Kidney (tissue), 13 donors: ENCODE measurements at regions not wholly inside any gene's neighbourhood (a gene's known extent, or its start where the extent isn't known, plus 50 kb on each side); places are given as distances from the start of the nearest gene placed in this dataset.

Source experiments
- DNase-seq, 5 donors: peaks; one replicate each; pipeline ENCODE4 v3.0.0-alpha.2; 2013 to 2020
- FAIRE-seq: peaks from 2 replicates; lab custom pipeline; 2012; peaks lifted over from hg19 to GRCh38; lab: Jason Lieb, UNC
- H3K27ac ChIP-seq, 2 donors: one replicate each; pipeline ENCODE4 v1.7.0; 2013; ENCODE audit warnings: low read depth in 2 of 2, low read length in 2 of 2, inconsistent platforms in 1 of 2
- H3K27me3 ChIP-seq: one replicate; pipeline ENCODE4 v1.7.1; 2013; ENCODE audit warnings: low read length, inconsistent platforms; ENCODE audit not compliant: control insufficient read depth, insufficient read depth
- H3K36me3 ChIP-seq, 3 donors: one replicate each; pipeline versions ENCODE4 v1.7.0 to v1.7.1; 2013; ENCODE audit warnings: low read length in 3 of 3, control low read depth in 1 of 3, inconsistent platforms in 1 of 3; ENCODE audit not compliant: insufficient read depth in 3 of 3, control insufficient read depth in 2 of 3
- H3K4me1 ChIP-seq, 3 donors: one replicate each; pipeline versions ENCODE4 v1.7.0 to v1.7.1; 2013; ENCODE audit warnings: low read length in 3 of 3, inconsistent platforms in 1 of 3, low read depth in 1 of 3; ENCODE audit not compliant: control insufficient read depth in 2 of 3, insufficient read depth in 2 of 3
- H3K4me3 ChIP-seq, 3 donors: one replicate each; pipeline versions ENCODE4 v1.7.0 to v1.8.1; 2013; ENCODE audit warnings: low read length in 3 of 3, control low read depth in 1 of 3, inconsistent platforms in 1 of 3
- H3K9ac ChIP-seq, 3 donors: one replicate each; pipeline versions ENCODE4 v1.7.0 to v1.7.1; 2013; ENCODE audit warnings: low read length in 3 of 3, control low read depth in 1 of 3, inconsistent platforms in 1 of 3
- H3K9me3 ChIP-seq, 3 donors: one replicate each; pipeline versions ENCODE4 v1.7.0 to v1.7.1; 2013; ENCODE audit warnings: low read length in 3 of 3, control low read depth in 1 of 3, inconsistent platforms in 1 of 3; ENCODE audit not compliant: control insufficient read depth in 2 of 3, insufficient read depth in 1 of 3
- CTCF ChIP-seq: IDR thresholded peaks from 3 replicates; pipeline ENCODE4 v1.5.1; 2012; ENCODE audit warnings: mild to moderate bottlenecking, moderate library complexity, borderline replicate concordance; ENCODE audit not compliant: insufficient read depth; ENCODE audit errors: extremely low read depth
- intact Hi-C: fragments of 100-400 bp; cut with DNase I; formaldehyde crosslinking; loops from one replicate; pipeline ENCODE4 v1.11.1; 2022
- donor health status: control.
- donor health status: control.
- donor health status: control.
- donor health status: control.
- donor health status: control.
- donor health status: DM: yes; HTN: yes; CAD: no.
- donor health status: Normal renal cell carcinoma (clear cell type).

GRCh38 chr5:158565017-158565789 is 534.5 kb downstream of the EBF1 start:
- DNase-seq (no peak), FAIRE-seq (no peak)
- Histone ChIP-seq H3K9me3 (no peaks in the 10 kb centered on the region), H3K36me3 (no peaks in the 10 kb centered on the region), H3K4me3 (no peak overlapping the region), H3K27me3 (no peaks in the 10 kb centered on the region), H3K9ac (no peak overlapping the region), H3K27ac (no peak overlapping the region), H3K4me1 (no peaks in the 10 kb centered on the region)
- no peak for TF ChIP-seq CTCF
- intact Hi-C loops, result no loop called here

- H3K4me1 ChIP-seq, result no peaks in the 10 kb centered on the region
- DNase-seq, result no peak
- H3K4me3 ChIP-seq, result no peak overlapping the region
- TF ChIP-seq CTCF, result no peak
- no peaks in the 10 kb centered on the region for H3K36me3 ChIP-seq
- no peaks in the 10 kb centered on the region for H3K27me3 ChIP-seq
- FAIRE-seq, result no peak
- no peaks in the 10 kb centered on the region for H3K9me3 ChIP-seq
- intact Hi-C loops, result no loop called here
- no peak overlapping the region for H3K9ac ChIP-seq
- H3K27ac ChIP-seq, result no peak overlapping the region
Observed at GRCh38 chr5:158563760-158564390, 535.8 kb downstream of the EBF1 start.

GRCh38 chr5:158561562-158562190 is 538.0 kb downstream of the EBF1 start:
- DNase-seq, result no peak
- intact Hi-C loops, result no loop called here
- H3K4me3 ChIP-seq, result no peak overlapping the region
- H3K27ac ChIP-seq, result no peak overlapping the region
- no peaks in the 10 kb centered on the region for H3K9me3 ChIP-seq
- no peak for FAIRE-seq
- H3K4me1 ChIP-seq, result no peaks in the 10 kb centered on the region
- no peaks in the 10 kb centered on the region for H3K27me3 ChIP-seq
- no peak overlapping the region for H3K9ac ChIP-seq
- no peaks in the 10 kb centered on the region for H3K36me3 ChIP-seq
- TF ChIP-seq CTCF, result no peak
